H1 (cell line): ENCODE measurements at regions not wholly inside any gene's neighbourhood (a gene's known extent, or its start where the extent isn't known, plus 50 kb on each side); places are given as distances from the start of the nearest gene placed in this dataset.

Experiments used
- CTCF ChIA-PET: fragments of 300-600 bp; sonication (Branson Sonifier 250); formaldehyde crosslinking; loops from one replicate; lab custom pipeline; 2021; ENCODE audit not compliant: partially characterized antibody; lab: Charles Lee
- POLR2A ChIA-PET: fragments of 300-600 bp; sonication (Branson Sonifier 250); formaldehyde crosslinking; loops from one replicate; lab custom pipeline; 2021; ENCODE audit warnings: inconsistent platforms; ENCODE audit not compliant: partially characterized antibody; lab: Charles Lee
- DNase-seq, 2 experiments: peaks; one replicate each; pipeline versions ENCODE4 v3.0.0 to v3.0.0-alpha.2; 2010 to 2022; ENCODE audit warnings: low spot score in 2 of 2, low read depth in 1 of 2, mixed read lengths in 1 of 2
- FAIRE-seq: peaks from 2 replicates; lab custom pipeline; 2011; peaks lifted over from hg19 to GRCh38; lab: Jason Lieb, UNC
- H2AFZ ChIP-seq: 2 replicates; pipeline ENCODE4 v1.8.1; 2012; ENCODE audit warnings: low read length, inconsistent platforms
- H2AK5ac ChIP-seq: 2 replicates; pipeline ENCODE4 v1.6.1; 2013; ENCODE audit warnings: low read depth, low read length
- H2BK120ac ChIP-seq: replicated peaks from 2 replicates; pipeline ENCODE3; 2013; ENCODE audit warnings: low read depth, low read length, inconsistent platforms
- H2BK12ac ChIP-seq: 2 replicates; pipeline ENCODE4 v1.6.1; 2013; ENCODE audit warnings: low read depth, low read length
- H2BK15ac ChIP-seq: 2 replicates; pipeline ENCODE4 v1.6.1; 2013; ENCODE audit warnings: low read length
- H2BK20ac ChIP-seq: 2 replicates; pipeline ENCODE4 v1.6.1; 2013; ENCODE audit warnings: low read length
- H2BK5ac ChIP-seq: 2 replicates; pipeline ENCODE4 v1.6.1; 2013; ENCODE audit warnings: low read depth, low read length
- H3K14ac ChIP-seq: 2 replicates; pipeline ENCODE4 v1.6.1; 2013; ENCODE audit warnings: inconsistent platforms; ENCODE audit not compliant: insufficient read length
- H3K18ac ChIP-seq: 2 replicates; pipeline ENCODE4 v1.6.1; 2013; ENCODE audit warnings: low read length; ENCODE audit errors: extremely low read depth
- H3K23ac ChIP-seq: 2 replicates; pipeline ENCODE4 v1.6.1; 2013; ENCODE audit warnings: inconsistent platforms; ENCODE audit not compliant: insufficient read length
- H3K23me2 ChIP-seq: 2 replicates; pipeline ENCODE4 v1.6.1; 2013; ENCODE audit warnings: low read depth, low read length
- H3K27ac ChIP-seq: 2 replicates; pipeline ENCODE4 v1.6.1; 2011; ENCODE audit warnings: low read depth, low read length, inconsistent platforms
- H3K27me3 ChIP-seq, 4 experiments: replicated peaks in 1 of 4; 1 replicate in 1 of 4; 2 replicates in 3 of 4; pipeline versions ENCODE4 v1.6.1 to v1.8.1; 2011 to 2013; ENCODE audit warnings: low read length in 3 of 4, mild to moderate bottlenecking in 3 of 4, inconsistent platforms in 2 of 4, mixed read lengths in 2 of 4, moderate library complexity in 1 of 4; ENCODE audit not compliant: control insufficient read depth in 3 of 4, insufficient read depth in 3 of 4; ENCODE audit errors: extremely low read depth in 1 of 4
- H3K36me3 ChIP-seq, 4 experiments: 2 replicates each; pipeline versions ENCODE4 v1.6.1 to v1.8.1; 2011 to 2013; ENCODE audit warnings: mild to moderate bottlenecking in 4 of 4, low read length in 3 of 4, moderate library complexity in 2 of 4, control low read depth in 1 of 4, inconsistent platforms in 1 of 4; ENCODE audit not compliant: insufficient read depth in 4 of 4, control insufficient read depth in 2 of 4
- H3K4ac ChIP-seq: replicated peaks from 2 replicates; pipeline ENCODE3; 2013; ENCODE audit warnings: low read length, low read depth, mixed read lengths, inconsistent platforms; ENCODE audit not compliant: insufficient read length
- H3K4me1 ChIP-seq, 4 experiments: replicated peaks in 1 of 4; 1 replicate in 1 of 4; 2 replicates in 3 of 4; pipeline versions ENCODE4 v1.6.1 to v1.8.1; 2011 to 2013; ENCODE audit warnings: low read length in 3 of 4, inconsistent platforms in 2 of 4, mixed read lengths in 1 of 4; ENCODE audit not compliant: insufficient read depth in 4 of 4, control insufficient read depth in 3 of 4
- H3K4me2 ChIP-seq, 2 experiments: 2 replicates each; pipeline versions ENCODE4 v1.6.1 to v1.8.1; 2011 to 2013; ENCODE audit warnings: low read depth in 2 of 2, low read length in 2 of 2, control low read depth in 1 of 2, inconsistent platforms in 1 of 2, mild to moderate bottlenecking in 1 of 2; ENCODE audit not compliant: insufficient read depth in 1 of 2
- H3K4me3 ChIP-seq, 4 experiments: fragments of 200-600, 300-600 bp in 1 of 4; sonication (generic), shearing (Covaris generic), sonication (Bioruptor Twin) in 1 of 4; 2 replicates each; pipeline versions ENCODE4 v1.5.1 to v1.8.1; 2011 to 2016; ENCODE audit warnings: low read length in 4 of 4, low read depth in 3 of 4, control low read depth in 2 of 4, inconsistent platforms in 2 of 4, mild to moderate bottlenecking in 2 of 4, mixed read lengths in 1 of 4, moderate library complexity in 1 of 4; ENCODE audit not compliant: insufficient read depth in 2 of 4; ENCODE audit errors: extremely low read depth in 1 of 4
- H3K56ac ChIP-seq: replicated peaks from 2 replicates; pipeline ENCODE3; 2013; ENCODE audit warnings: low read depth, mild to moderate bottlenecking, mixed read lengths, low read length, inconsistent platforms; ENCODE audit not compliant: insufficient read length
- H3K79me1 ChIP-seq: 2 replicates; pipeline ENCODE4 v1.6.1; 2013; ENCODE audit warnings: low read depth, low read length, control low read depth
- H3K79me2 ChIP-seq, 2 experiments: 2 replicates each; pipeline versions ENCODE4 v1.6.1 to v1.8.1; 2012 to 2013; ENCODE audit warnings: low read length in 2 of 2, mild to moderate bottlenecking in 2 of 2, inconsistent platforms in 1 of 2; ENCODE audit not compliant: insufficient read depth in 2 of 2, control insufficient read depth in 1 of 2
- H3K9ac ChIP-seq, 4 experiments: replicated peaks in 1 of 4; 1 replicate in 1 of 4; 2 replicates in 3 of 4; pipeline versions ENCODE4 v1.6.1 to v1.8.1; 2011 to 2013; ENCODE audit warnings: low read depth in 3 of 4, low read length in 3 of 4, control low read depth in 2 of 4, mild to moderate bottlenecking in 2 of 4, moderate library complexity in 2 of 4, inconsistent platforms in 1 of 4; ENCODE audit errors: extremely low read depth in 1 of 4
- H3K9me3 ChIP-seq, 2 experiments: 2 replicates each; pipeline versions ENCODE4 v1.6.1 to v1.8.1; 2012 to 2013; ENCODE audit warnings: mild to moderate bottlenecking in 2 of 2, moderate library complexity in 2 of 2, control low read depth in 1 of 2, inconsistent platforms in 1 of 2, low read depth in 1 of 2, low read length in 1 of 2, mixed read lengths in 1 of 2; ENCODE audit not compliant: insufficient read depth in 2 of 2
- H4K20me1 ChIP-seq, 2 experiments: replicated peaks in 1 of 2; 2 replicates each; pipeline versions ENCODE3 to v1.8.1; 2011 to 2013; ENCODE audit warnings: inconsistent platforms in 2 of 2, low read length in 2 of 2, mild to moderate bottlenecking in 1 of 2; ENCODE audit not compliant: insufficient read depth in 2 of 2, control insufficient read depth in 1 of 2
- H4K5ac ChIP-seq: 2 replicates; pipeline ENCODE4 v1.6.1; 2013; ENCODE audit warnings: low read length, low read depth, mixed read lengths, inconsistent platforms; ENCODE audit not compliant: insufficient read length
- H4K8ac ChIP-seq: 2 replicates; pipeline ENCODE4 v1.8.0; 2013; ENCODE audit warnings: mild to moderate bottlenecking, moderate library complexity, low read length, inconsistent platforms; ENCODE audit not compliant: insufficient read depth; ENCODE audit errors: extremely low read depth
- H4K91ac ChIP-seq: replicated peaks from 2 replicates; pipeline ENCODE3; 2013; ENCODE audit warnings: low read length, mixed read lengths, inconsistent platforms; ENCODE audit not compliant: insufficient read length
- CHD2 ChIP-seq: IDR thresholded peaks from 2 replicates; pipeline ENCODE4 v1.6.1; 2012; ENCODE audit warnings: low read length, improper control_type of control experiment
- CREB1 ChIP-seq: IDR thresholded peaks from 2 replicates; pipeline ENCODE4 v1.6.1; 2012; ENCODE audit warnings: inconsistent platforms
- CTBP2 ChIP-seq: IDR thresholded peaks from 2 replicates; pipeline ENCODE4 v1.7.0; 2011; ENCODE audit warnings: borderline replicate concordance, mild to moderate bottlenecking, moderate library complexity, mixed read lengths, low read length; ENCODE audit not compliant: insufficient read depth, insufficient read length
- EP300 ChIP-seq, 2 experiments: IDR thresholded peaks; 1 replicate in 1 of 2; 2 replicates in 1 of 2; pipeline ENCODE4 v1.6.1; 2011 to 2012; ENCODE audit warnings: low read depth in 2 of 2, low read length in 2 of 2, mild to moderate bottlenecking in 2 of 2, borderline replicate concordance in 1 of 2, inconsistent platforms in 1 of 2, moderate library complexity in 1 of 2
- GABPA ChIP-seq: IDR thresholded peaks from 2 replicates; pipeline ENCODE4 v1.6.1; 2011; ENCODE audit warnings: mild to moderate bottlenecking, low read length, moderate library complexity, borderline replicate concordance; ENCODE audit not compliant: insufficient read depth
- MAFK ChIP-seq: IDR thresholded peaks from 2 replicates; pipeline ENCODE4 v1.6.1; 2012; ENCODE audit warnings: low read depth, mild to moderate bottlenecking, improper control_type of control experiment, low read length
- NRF1 ChIP-seq: IDR thresholded peaks from 2 replicates; pipeline ENCODE4 v1.6.1; 2011; ENCODE audit warnings: mild to moderate bottlenecking, low read depth, low read length, improper control_type of control experiment
- PHF8 ChIP-seq: fragments of 200-600 bp; sonication (generic); conservative IDR thresholded peaks from 2 replicates; pipeline ENCODE4 v1.7.1; 2012; ENCODE audit warnings: low read depth, mild to moderate bottlenecking, inconsistent platforms, low read length, moderate library complexity
- POU5F1 ChIP-seq: IDR thresholded peaks from 2 replicates; pipeline ENCODE4 v1.6.1; 2011; ENCODE audit warnings: low read depth, mild to moderate bottlenecking, low read length, moderate library complexity
- RAD21 ChIP-seq, 2 experiments: IDR thresholded peaks in 1 of 2; conservative IDR thresholded peaks in 1 of 2; 2 replicates each; pipeline ENCODE4 v1.6.1; 2011; ENCODE audit warnings: low read depth in 2 of 2, low read length in 2 of 2, improper control_type of control experiment in 1 of 2, inconsistent platforms in 1 of 2, mild to moderate bottlenecking in 1 of 2, moderate library complexity in 1 of 2
- SIN3A ChIP-seq, 2 experiments: IDR thresholded peaks in 1 of 2; conservative IDR thresholded peaks in 1 of 2; 2 replicates each; pipeline ENCODE4 v1.6.1; 2011 to 2012; ENCODE audit warnings: low read length in 2 of 2, improper control_type of control experiment in 1 of 2, low read depth in 1 of 2, mild to moderate bottlenecking in 1 of 2
- ZNF274 ChIP-seq: IDR thresholded peaks from 2 replicates; pipeline ENCODE4 v1.7.0; 2012; ENCODE audit warnings: low read length, borderline replicate concordance; ENCODE audit errors: extremely low read depth
- WGBS, 2 experiments: shearing (Covaris generic) in 1 of 2; methylation state at CpG; one replicate each; pipeline versions ENCODE4 v1.1.6 to v1.1.7; 2013 to 2015; ENCODE audit warnings: low lambda C conversion rate in 2 of 2, mixed read lengths in 2 of 2, inconsistent platforms in 1 of 2, low coverage in 1 of 2, missing lambda C conversion rate in 1 of 2; ENCODE audit not compliant: insufficient replicate concordance in 2 of 2, insufficient coverage in 1 of 2, insufficient read length in 1 of 2; ENCODE audit errors: extremely low coverage in 1 of 2, missing lambda C conversion rate in 1 of 2; 5-methylcytosine and 5-hydroxymethylcytosine counted together

DNA sequence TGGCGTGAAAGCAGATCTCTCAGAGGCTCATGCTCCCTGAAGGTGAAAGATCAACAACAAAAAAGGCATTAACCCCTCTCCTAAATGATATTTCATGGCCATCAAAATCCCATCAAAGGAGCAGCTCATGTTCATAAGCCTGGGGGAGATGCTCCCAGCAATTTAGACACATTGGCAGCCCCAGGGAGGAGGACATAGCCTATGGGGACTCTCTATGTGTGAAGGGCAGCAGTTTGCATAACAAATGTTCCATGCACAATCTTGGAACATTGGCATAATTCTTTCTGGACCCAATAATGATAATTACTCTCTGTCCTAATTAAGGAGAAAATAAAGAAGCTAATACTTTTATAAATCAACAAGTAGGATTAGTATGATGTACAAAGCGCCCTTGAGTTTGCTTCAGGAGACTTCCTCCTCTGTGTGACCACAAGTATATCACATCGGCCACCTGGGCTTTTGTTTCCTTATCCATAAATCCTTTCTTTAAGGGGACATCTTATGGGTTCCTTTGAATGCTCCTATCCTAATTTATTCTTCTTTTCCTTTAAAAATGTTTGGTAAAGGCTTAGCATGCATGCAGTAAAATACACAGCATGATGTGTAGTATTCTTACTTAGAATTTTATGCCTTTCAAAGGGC is 161.9 kb upstream of the PLEKHG7 start:
- Histone ChIP-seq H2BK20ac (no peak overlapping the region), H3K56ac (no peak overlapping the region), H3K4ac (no peak overlapping the region), H2BK120ac (no peak overlapping the region), H3K27ac (no peak overlapping the region), H3K4me2 (no peak overlapping the region), H3K36me3 (no peaks in the 10 kb centered on the region), H2BK15ac (no peak overlapping the region), H3K27me3 (no peaks in the 10 kb centered on the region), H4K20me1 (no peaks in the 10 kb centered on the region), H4K91ac (no peak overlapping the region), H2AFZ (no peak overlapping the region), H2BK12ac (no peak overlapping the region), H2BK5ac (no peak overlapping the region), H3K23me2 (no peaks in the 10 kb centered on the region), H3K4me1 (peaks cover 2 to 6% (median 3%) of the 10 kb centered on the region in 4 experiments; a peak in 5 of 7 replicates), H3K79me2 (no peaks in the 10 kb centered on the region), H4K8ac (no peak overlapping the region), H3K18ac (no peak overlapping the region), H4K5ac (no peak overlapping the region), H3K23ac (no peak overlapping the region), H3K9me3 (no peaks in the 10 kb centered on the region), H3K79me1 (no peaks in the 10 kb centered on the region), H3K4me3 (no peak overlapping the region), H3K14ac (no peak overlapping the region), H2AK5ac (no peak overlapping the region), H3K9ac (no peak overlapping the region)
- POLR2A ChIA-PET = no interaction called here
- no peak for FAIRE-seq
- DNase-seq = no peak
- WGBS, 2 experiments = 85% methylated on average over 3 of the region's 3 CpGs; no CpG with 5 or more reads in 1 of the 2 experiments
- CTCF ChIA-PET = interaction anchor here (0.6 kb wide), 1 partner anchor 397 kb away, joined by 3 read pairs; no protein-coding TSS in a partner anchor
- TF ChIP-seq PHF8 (no peak), CHD2 (no peak), CTBP2 (no peak), GABPA (no peak), SIN3A (conservative IDR thresholded peaks at IDR 0.05 in 1 of 2, IDR thresholded peaks at IDR 0.05 in 1 of 2; ENCODE audit: low read depth in 1 of 2, low read length in 2 of 2) (no peak), POU5F1 (no peak), CREB1 (no peak), EP300 (IDR thresholded peaks at IDR 0.05; ENCODE audit: borderline replicate concordance in 1 of 2, low read depth in 2 of 2, low read length in 2 of 2) (no peak), NRF1 (no peak), MAFK (no peak), ZNF274 (no peak), RAD21 (IDR thresholded peaks at IDR 0.05 in 1 of 2, conservative IDR thresholded peaks at IDR 0.05 in 1 of 2; ENCODE audit: low read depth in 2 of 2, low read length in 2 of 2) (no peak)
